HG03565 (cell line): ENCODE measurements at regions not wholly inside any gene's neighbourhood (a gene's known extent, or its start where the extent isn't known, plus 50 kb on each side); places are given as distances from the start of the nearest gene placed in this dataset.
"Not testable (repeated sequence)": the region's sequence is repeated elsewhere in the genome, so short reads cannot be mapped to it uniquely, and the experiment has no call there.

Experiments
- ATAC-seq: cut with Tn5 transposase; IDR thresholded peaks from one replicate; pipeline ENCODE4 v1.9.1; 2021; ENCODE audit warnings: mild to moderate bottlenecking, moderate library complexity; ENCODE audit not compliant: unreplicated experiment

DNA sequence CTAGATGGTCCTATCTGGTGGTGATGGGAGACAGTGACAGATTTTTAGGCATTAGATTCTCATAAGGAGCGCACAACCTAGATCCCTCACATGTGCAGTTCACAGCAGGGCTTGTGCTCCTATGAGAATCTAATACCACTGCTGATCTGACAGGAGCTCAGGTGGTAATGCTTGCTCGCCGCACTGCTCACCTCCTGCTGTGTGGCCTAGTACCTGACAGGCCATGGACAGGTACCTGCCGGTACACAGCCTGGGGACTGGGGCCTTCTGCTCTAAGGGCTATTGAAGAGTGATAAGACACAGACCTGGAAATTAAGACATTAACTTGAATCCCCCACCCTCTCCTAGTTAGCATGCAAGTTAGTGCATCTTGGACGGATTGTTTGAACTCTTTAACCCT, 64.4 kb downstream of the KLRB1 start:
- ATAC-seq, result not testable (repeated sequence)

DNA sequence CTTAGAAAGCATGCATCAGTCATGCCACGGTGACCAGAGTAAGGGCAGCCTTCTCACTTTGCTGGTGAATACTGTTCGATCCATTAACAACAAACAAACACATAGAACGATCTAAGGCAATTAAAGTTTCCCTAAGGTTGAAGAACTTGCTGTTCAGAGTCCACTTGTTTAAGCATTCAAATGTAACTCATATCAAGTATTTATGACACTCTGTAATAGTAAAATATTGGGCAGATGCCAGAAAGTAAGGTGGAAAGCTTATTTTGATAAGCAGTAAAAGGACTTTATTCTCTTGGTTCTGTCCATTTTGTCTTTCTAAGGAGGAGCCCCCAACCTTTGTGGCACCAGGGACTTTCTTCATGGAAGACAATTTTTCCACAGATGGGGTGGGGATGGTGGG, 64.9 kb downstream of the KLRB1 start:
- not testable (repeated sequence) for ATAC-seq

DNA sequence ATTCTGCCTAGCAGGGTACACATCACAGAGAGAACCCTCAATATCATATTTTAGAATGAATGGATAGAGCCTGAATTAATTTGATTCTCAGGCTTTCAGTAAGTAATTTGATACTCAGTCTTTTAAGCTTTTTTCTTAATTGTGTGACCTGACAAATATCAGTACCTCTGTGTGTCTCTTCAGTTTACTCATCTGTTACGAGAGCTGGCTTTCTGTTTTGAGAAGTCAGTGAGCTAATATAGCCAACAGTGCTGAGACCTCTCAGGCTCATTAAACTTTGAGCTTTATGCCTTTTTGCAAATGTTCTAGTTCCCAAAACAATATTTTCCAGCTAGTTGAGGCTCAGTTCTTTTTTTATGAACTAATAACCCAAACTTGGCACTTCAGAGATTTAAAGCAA, 91.8 kb downstream of the KLRB1 start:
- not testable (repeated sequence) for ATAC-seq

GRCh38 chr12:9512695-9513094, 95.0 kb downstream of the KLRB1 start:
- ATAC-seq, result not testable (repeated sequence)

DNA sequence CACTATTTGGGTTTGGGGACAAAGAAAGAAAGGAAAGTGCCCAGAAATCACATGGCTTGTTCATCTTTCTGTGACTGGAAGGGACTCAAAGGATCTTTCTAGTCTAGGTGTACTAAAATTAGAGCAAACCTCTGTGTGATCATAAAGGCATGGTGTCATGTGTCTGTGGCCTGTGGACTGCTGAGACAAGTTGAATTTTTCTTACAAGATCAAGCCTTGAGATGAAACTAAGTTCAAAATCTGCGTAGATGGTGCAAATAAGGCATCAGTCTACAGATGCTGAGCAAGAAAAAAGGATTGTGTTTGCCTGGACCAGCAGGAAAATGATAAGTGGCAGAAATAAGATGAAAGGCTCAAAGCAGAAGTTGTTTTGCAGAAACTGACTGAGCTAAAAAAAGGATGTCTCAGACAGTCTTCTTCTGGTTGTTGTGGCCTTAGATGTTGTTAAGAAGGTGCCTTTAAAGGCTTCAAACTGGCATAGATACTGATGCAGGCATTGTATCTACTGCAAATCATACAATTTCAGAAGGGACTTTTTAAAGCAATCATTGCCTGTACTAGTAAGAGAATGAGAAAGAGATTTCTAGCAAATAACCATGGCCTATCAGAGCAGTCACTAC, 97.2 kb downstream of the KLRB1 start:
- not testable (repeated sequence) for ATAC-seq

DNA sequence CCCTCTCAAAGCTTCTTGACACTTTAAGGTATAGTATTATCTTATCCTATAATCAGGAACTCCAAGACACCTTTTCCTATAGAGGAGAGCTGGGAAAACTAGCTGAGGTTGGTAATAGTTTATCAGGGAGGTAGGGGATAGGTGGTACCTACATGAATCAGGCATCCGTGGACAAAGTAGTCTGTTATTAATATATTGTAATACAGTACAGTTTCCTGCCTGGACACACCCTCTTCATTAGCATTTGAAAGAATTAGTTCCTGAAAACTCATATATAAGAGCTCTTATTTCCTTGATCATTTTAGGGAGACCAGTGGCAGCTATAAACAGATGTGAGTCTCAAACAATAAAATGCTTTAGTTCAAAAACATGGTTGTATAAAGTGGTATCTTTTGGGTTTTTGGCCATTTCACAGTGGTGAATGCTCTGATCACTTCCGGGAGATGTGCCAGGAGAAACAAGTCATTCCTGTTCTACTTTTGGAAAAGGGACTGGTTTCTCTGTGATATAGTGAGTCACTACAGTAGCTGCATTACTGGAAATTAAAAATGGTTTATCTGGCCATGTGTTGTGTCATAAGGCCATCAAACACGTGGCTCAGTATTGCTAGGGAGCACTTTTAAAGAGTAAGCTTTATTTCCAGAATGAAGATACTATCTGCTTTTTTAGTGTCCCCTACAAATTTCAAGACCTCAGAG, 98.1 kb downstream of the KLRB1 start:
- no peak for ATAC-seq

GRCh38 chr12:9506746-9507145, 101.0 kb downstream of the KLRB1 start:
- ATAC-seq, result no peak

DNA sequence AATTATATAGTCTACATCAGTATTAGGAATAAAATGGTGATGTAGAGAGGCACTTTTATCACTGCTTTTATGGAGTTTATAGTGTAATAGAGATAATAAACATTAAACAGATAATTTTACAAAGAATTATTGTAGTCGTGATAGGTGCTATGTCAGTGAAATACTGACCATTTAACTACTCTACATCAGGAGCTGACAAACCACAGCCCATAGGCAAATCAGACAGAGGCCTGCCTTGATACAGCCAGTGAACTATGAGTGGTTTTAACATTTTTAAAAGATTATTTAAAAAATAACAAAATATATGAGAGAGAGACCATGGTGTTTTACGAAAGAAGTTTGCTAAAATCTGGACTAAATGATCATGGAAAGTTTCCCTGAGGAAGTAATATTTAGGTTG, 104.3 kb downstream of the KLRB1 start:
- ATAC-seq, result not testable (repeated sequence)

DNA sequence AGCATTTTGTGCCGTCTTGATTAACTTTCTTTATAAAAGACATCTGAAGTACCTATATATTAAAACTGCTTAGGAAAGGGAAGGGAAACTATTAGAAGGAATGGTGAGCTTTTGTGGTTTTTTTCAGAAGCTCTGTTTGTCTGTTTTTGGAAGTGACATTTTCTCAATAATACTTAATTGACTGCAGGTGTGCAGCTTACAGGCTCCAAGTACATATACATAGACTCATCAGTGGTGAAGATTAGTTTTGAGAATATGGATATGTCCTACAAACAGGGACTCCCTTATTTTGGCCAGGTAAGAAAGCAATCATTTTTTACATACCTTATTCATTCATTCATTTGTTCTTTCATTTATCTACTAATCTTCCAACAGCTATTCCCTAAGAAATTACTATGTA, 104.9 kb downstream of the KLRB1 start:
- not testable (repeated sequence) for ATAC-seq

DNA sequence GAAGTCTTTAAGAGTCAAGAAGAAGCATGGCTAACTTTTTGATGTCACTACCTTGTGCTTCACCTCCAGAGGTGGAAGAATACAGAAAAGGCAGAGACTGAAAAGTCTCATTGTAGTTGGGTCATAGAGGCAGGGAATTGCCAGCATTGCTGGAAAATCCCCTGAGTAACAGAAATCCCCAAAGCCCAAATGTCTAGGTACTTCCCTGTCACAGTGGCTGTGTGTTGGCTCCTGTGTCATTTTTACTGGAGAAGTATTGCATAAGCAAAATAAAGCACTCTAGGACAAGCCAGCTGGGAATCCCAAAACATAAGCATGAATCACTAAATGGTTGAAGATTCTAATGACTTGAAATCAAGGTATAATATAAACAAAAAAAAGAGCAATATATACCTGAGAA, 114.4 kb downstream of the KLRB1 start:
- not testable (repeated sequence) for ATAC-seq

DNA sequence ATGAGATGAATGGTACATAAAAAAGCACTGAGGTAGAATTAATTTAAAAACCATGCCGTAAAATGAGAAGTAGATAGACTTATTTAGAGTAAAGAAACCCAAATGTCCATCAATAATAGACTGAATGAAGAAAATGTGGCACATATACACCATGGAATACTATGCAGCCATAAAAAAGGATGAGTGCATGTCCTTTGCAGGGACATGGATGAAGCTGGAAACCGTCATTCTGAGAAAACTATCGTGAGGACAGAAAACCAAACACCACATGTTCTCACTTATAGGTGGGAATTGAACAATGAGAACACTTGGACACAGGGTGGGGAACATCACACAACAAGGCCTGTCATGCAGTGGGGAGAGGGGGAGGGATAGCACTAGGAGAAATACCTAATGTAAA, 126.4 kb downstream of the KLRB1 start:
- ATAC-seq, result not testable (repeated sequence)

DNA sequence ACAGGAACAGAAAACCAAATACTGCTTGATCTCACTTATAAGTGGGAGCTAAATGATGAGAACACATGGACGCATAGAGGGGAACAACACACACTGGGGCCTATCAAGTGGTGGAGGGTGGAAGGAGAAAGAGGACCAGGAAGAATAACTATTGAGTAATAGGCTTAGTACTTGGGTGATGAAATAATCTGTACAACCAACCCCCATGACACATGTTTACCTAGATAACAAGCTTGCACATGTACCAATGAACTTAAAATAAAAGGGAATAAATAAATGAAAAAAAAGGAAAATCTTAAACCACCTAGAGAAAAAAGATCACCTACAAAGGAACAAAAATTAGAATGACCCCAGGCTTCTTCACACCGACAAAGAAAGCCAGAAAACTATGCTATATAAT, 133.5 kb downstream of the KLRB1 start:
- ATAC-seq, result not testable (repeated sequence)

GRCh38 chr12:9473638-9474037, 134.1 kb downstream of the KLRB1 start:
- not testable (repeated sequence) for ATAC-seq

- ATAC-seq, result not testable (repeated sequence)
These were observed 136.2 kb downstream of the KLRB1 start for GRCh38 chr12:9471501-9471900.

- not testable (repeated sequence) for ATAC-seq
These were observed 137.3 kb downstream of the KLRB1 start for GRCh38 chr12:9470367-9470766.

- not testable (repeated sequence) for ATAC-seq
These were observed 137.8 kb downstream of the KLRB1 start for GRCh38 chr12:9469956-9470355.

- ATAC-seq, result not testable (repeated sequence)
These were observed 138.3 kb downstream of the KLRB1 start for GRCh38 chr12:9469463-9469862.

DNA sequence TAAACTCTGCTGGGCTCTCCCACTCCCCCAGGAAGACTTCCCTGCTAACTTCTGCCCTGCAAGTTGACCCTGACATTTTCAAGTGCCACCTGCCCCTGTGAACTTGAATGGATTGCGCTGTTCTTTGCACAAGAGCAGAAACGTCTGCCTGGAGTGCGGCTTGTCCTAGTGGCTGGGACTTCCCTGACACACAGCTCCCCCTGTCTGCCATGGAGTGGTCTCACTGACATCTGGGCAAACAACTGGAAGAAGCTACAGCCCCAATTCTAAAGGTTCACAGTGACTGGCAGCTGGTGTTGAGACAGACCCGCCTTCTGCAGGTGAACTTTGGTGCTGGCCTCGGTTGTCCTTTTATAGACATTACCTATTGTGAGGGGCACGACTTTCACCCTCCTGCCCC, 138.7 kb downstream of the KLRB1 start:
- not testable (repeated sequence) for ATAC-seq

GRCh38 chr12:9468144-9468543, 139.6 kb downstream of the KLRB1 start:
- not testable (repeated sequence) for ATAC-seq

DNA sequence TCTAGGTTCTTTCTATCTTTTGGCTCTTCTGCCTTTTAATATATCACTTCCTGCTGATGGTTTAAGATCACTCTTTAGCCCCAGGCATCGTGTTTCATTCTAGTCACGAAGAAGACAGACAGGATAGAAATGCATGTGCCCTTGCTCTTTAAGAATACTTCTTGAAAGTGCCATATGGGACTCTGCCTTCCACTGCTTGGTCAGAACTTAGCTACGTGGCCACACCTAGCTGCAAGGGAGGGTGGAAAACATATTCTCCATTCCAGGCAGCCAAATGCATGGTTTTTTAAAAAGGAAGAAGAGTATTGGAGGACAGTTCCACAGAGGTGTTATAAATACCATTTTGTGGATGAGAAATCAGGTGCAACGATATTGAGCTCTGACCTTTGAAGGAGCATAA, 143.3 kb downstream of the KLRB1 start:
- ATAC-seq, result no peak

DNA sequence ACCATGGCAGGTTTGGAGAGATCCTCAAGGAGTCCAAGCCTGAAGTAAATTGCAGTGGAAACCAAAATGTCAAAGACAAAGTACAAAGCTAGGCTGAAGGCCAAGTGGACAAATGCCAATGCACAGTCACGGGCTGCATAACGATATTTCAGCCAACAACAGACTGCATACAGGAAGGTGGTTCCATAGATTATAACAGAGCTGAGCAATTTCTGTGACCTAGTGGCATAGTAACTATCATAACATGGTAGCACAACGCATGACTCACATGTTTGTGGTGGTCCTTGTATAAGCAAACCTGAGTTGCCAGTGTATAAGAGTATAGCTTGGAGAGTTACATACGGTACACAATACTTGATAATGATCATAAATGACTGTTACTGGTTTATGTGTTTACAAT, 152.2 kb downstream of the KLRB1 start:
- ATAC-seq, result not testable (repeated sequence)

DNA sequence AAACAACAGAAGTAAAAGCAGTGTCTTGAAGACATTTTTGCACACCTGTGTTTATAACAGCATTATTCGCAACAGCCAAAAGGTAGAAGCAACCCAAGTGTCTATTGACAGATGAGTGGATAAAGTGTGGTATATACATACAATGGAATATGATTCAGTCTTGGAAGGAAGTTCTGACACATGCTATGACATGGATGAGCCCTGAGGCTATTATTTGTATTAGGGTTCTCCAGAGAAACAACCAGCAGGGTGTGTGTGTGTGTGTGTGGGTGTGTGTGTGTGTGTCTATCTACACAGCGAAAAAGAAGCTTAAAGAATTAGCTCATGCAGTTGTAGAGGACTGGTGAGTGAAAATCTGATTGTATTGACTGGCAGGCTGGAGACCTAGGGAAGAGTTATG, 153.7 kb downstream of the KLRB1 start:
- ATAC-seq, result not testable (repeated sequence)
